ENCODE measurements at regions not wholly inside any gene's neighbourhood (a gene's known extent, or its start where the extent isn't known, plus 50 kb on each side); places are given as distances from the start of the nearest gene placed in this dataset.

- no peak for TF ChIP-seq CTCF (IDR thresholded peaks at IDR 0.05; ENCODE audit: borderline replicate concordance)
- H3K27me3 ChIP-seq (ENCODE audit: low read depth), result no peaks in the 10 kb centered on the region
- H3K9me3 ChIP-seq (replicated peaks), result peaks cover 21% of the 10 kb centered on the region
- no peak overlapping the region for H3K4me3 ChIP-seq
- DNase-seq, result no peak
- H3K4me1 ChIP-seq, result no peaks in the 10 kb centered on the region
- no peak overlapping the region for H3K27ac ChIP-seq (replicated peaks)
- intact Hi-C loops (cut with micrococcal nuclease), result no loop called here
- no peaks in the 10 kb centered on the region for H3K36me3 ChIP-seq
These were observed 1393.6 kb downstream of the SI start for GRCh38 chr3:163684651-163685050.

GRCh38 chr3:163672954-163673353, 1405.3 kb downstream of the SI start:
- H3K27me3 ChIP-seq (ENCODE audit: low read depth), result no peaks in the 10 kb centered on the region
- intact Hi-C loops (cut with micrococcal nuclease), result no loop called here

GRCh38 chr3:163671201-163671600, 1407.1 kb downstream of the SI start:
- DNase-seq, result no peak

More at GRCh38 chr3:163672954-163673353, 1405.3 kb downstream of the SI start:
- Histone ChIP-seq H3K27ac (replicated peaks) (no peak overlapping the region), H3K36me3 (no peaks in the 10 kb centered on the region), H3K9me3 (replicated peaks) (peaks cover 3% of the 10 kb centered on the region), H3K4me1 (no peaks in the 10 kb centered on the region), H3K4me3 (no peak overlapping the region)
- no peak for DNase-seq
- no peak for TF ChIP-seq CTCF (IDR thresholded peaks at IDR 0.05; ENCODE audit: borderline replicate concordance)

GRCh38 chr3:163664466-163664865, 1413.8 kb downstream of the SI start:
- no peak for DNase-seq
- Histone ChIP-seq H3K36me3 (no peaks in the 10 kb centered on the region), H3K27me3 (ENCODE audit: low read depth) (no peaks in the 10 kb centered on the region), H3K4me1 (no peaks in the 10 kb centered on the region), H3K27ac (replicated peaks) (no peak overlapping the region), H3K4me3 (no peak overlapping the region), H3K9me3 (replicated peaks) (peaks cover 9% of the 10 kb centered on the region)
- intact Hi-C loops (cut with micrococcal nuclease), result no loop called here
- no peak for TF ChIP-seq CTCF (IDR thresholded peaks at IDR 0.05; ENCODE audit: borderline replicate concordance)

More at GRCh38 chr3:163671201-163671600, 1407.1 kb downstream of the SI start:
- H3K4me1 ChIP-seq, result no peaks in the 10 kb centered on the region
- H3K36me3 ChIP-seq, result no peaks in the 10 kb centered on the region
- no peak overlapping the region for H3K4me3 ChIP-seq
- H3K27ac ChIP-seq (replicated peaks), result no peak overlapping the region
- no peaks in the 10 kb centered on the region for H3K27me3 ChIP-seq (ENCODE audit: low read depth)
- intact Hi-C loops (cut with micrococcal nuclease), result no loop called here
- peaks cover 9% of the 10 kb centered on the region for H3K9me3 ChIP-seq (replicated peaks)
- no peak for TF ChIP-seq CTCF (IDR thresholded peaks at IDR 0.05; ENCODE audit: borderline replicate concordance)

- H3K4me3 ChIP-seq, result no peak overlapping the region
- TF ChIP-seq CTCF (IDR thresholded peaks at IDR 0.05; ENCODE audit: borderline replicate concordance), result no peak
- peaks cover 16% of the 10 kb centered on the region for H3K9me3 ChIP-seq (replicated peaks)
- intact Hi-C loops (cut with micrococcal nuclease), result no loop called here
- no peaks in the 10 kb centered on the region for H3K4me1 ChIP-seq
- no peaks in the 10 kb centered on the region for H3K36me3 ChIP-seq
- no peak overlapping the region for H3K27ac ChIP-seq (replicated peaks)
- no peaks in the 10 kb centered on the region for H3K27me3 ChIP-seq (ENCODE audit: low read depth)
- DNase-seq, result no peak
These were observed 1421.2 kb downstream of the SI start for GRCh38 chr3:163657088-163657487.

GRCh38 chr3:163655021-163655420, 1423.3 kb downstream of the SI start:
- intact Hi-C loops (cut with micrococcal nuclease), result no loop called here
- Histone ChIP-seq H3K27ac (replicated peaks) (no peak overlapping the region), H3K9me3 (replicated peaks) (peaks cover 16% of the 10 kb centered on the region), H3K4me1 (no peaks in the 10 kb centered on the region), H3K4me3 (no peak overlapping the region), H3K36me3 (no peaks in the 10 kb centered on the region), H3K27me3 (ENCODE audit: low read depth) (no peaks in the 10 kb centered on the region)
- DNase-seq, result no peak
- TF ChIP-seq CTCF (IDR thresholded peaks at IDR 0.05; ENCODE audit: borderline replicate concordance), result no peak
